Tibial nerve (tissue), 4 donors: ENCODE measurements at regions not wholly inside any gene's neighbourhood (a gene's known extent, or its start where the extent isn't known, plus 50 kb on each side); places are given as distances from the start of the nearest gene placed in this dataset.

Source experiments
- CTCF ChIP-seq, 5 experiments: fragments of 200-600 bp in 3 of 5; fragments of 450-650 bp in 2 of 5; sonication (generic) in 3 of 5; IDR thresholded peaks; one replicate each; pipeline ENCODE4 v1.5.1; 2016 to 2019; ENCODE audit warnings: antibody characterized with exemption in 5 of 5, mild to moderate bottlenecking in 3 of 5, moderate library complexity in 2 of 5
- EP300 ChIP-seq, 2 donors: sonication (generic); formaldehyde crosslinking; IDR thresholded peaks; one replicate each; pipeline ENCODE4 v1.6.1; 2017; ENCODE audit warnings: antibody characterized with exemption in 2 of 2, mild to moderate bottlenecking in 1 of 2
- POLR2A ChIP-seq, 2 donors: fragments of 450-650 bp; IDR thresholded peaks; one replicate each; pipeline ENCODE4 v1.6.1; 2017; ENCODE audit warnings: antibody characterized with exemption in 2 of 2, mild to moderate bottlenecking in 2 of 2, moderate library complexity in 2 of 2

- TF ChIP-seq POLR2A (IDR thresholded peaks at IDR 0.05) (no peak), CTCF (IDR thresholded peaks at IDR 0.05) (no peak), EP300 (IDR thresholded peaks at IDR 0.05) (no peak)
Measured at GRCh38 chr13:30849611-30850010, 56.5 kb upstream of the MEDAG start.
